ENCODE measurements at regions not wholly inside any gene's neighbourhood (a gene's known extent, or its start where the extent isn't known, plus 50 kb on each side); places are given as distances from the start of the nearest gene placed in this dataset.

- H3K27me3 ChIP-seq (ENCODE audit: control insufficient read depth, insufficient read depth, low read length), result no peaks in the 10 kb centered on the region
- ATAC-seq, result no peak
- no peak for TF ChIP-seq SIN3A (IDR thresholded peaks at IDR 0.05; ENCODE audit: borderline replicate concordance, insufficient read depth, low read depth, low read length)
- TF ChIP-seq POLR2AphosphoS5 (IDR thresholded peaks at IDR 0.05; ENCODE audit: low read depth, low read length), result no peak
- TF ChIP-seq REST (IDR thresholded peaks at IDR 0.05; ENCODE audit: insufficient read depth in 1 of 2, low read depth in 2 of 2, low read length in 1 of 2), result no peak
- no peak for TF ChIP-seq TCF7L2 (IDR thresholded peaks at IDR 0.05; ENCODE audit: low read depth, low read length)
- H3K9me3 ChIP-seq (ENCODE audit: control insufficient read depth, insufficient read depth, low read depth, low read length), result no peaks in the 10 kb centered on the region
- no peak overlapping the region for H3K27ac ChIP-seq (ENCODE audit: low read length)
- BruUV-seq (replicated peaks), result no TSS peak
- ChIA-PET CTCF (no interaction called here), POLR2A (no interaction called here)
- H3K36me3 ChIP-seq (ENCODE audit: control insufficient read depth, insufficient read depth, low read length), result no peaks in the 10 kb centered on the region
- in situ Hi-C loops (cut with HindIII; ENCODE audit: low pct_unique_long_range_greater_than_20kb, low sequenced_read_pairs), result no loop called here
- intact Hi-C loops (cut with micrococcal nuclease; ENCODE audit: unreplicated experiment), result no loop called here
- no peak overlapping the region for H3K4me3 ChIP-seq (ENCODE audit: low read depth in 2 of 2, low read length in 2 of 2)
- H3K4me1 ChIP-seq (ENCODE audit: control insufficient read depth, insufficient read depth, low read length), result no peaks in the 10 kb centered on the region
- DNase-seq (ENCODE audit: low read depth, low spot score), result no peak
Measured at GRCh38 chr9:27633764-27634163, 60.5 kb upstream of the C9orf72 start.

GRCh38 chr9:27634879-27635278 is 61.6 kb upstream of the C9orf72 start:
- ChIA-PET CTCF (no interaction called here), POLR2A (no interaction called here)
- no peak for ATAC-seq
- no peak overlapping the region for H3K4me3 ChIP-seq (ENCODE audit: low read depth in 2 of 2, low read length in 2 of 2)
- H3K36me3 ChIP-seq (ENCODE audit: control insufficient read depth, insufficient read depth, low read length), result no peaks in the 10 kb centered on the region
- no peaks in the 10 kb centered on the region for H3K27me3 ChIP-seq (ENCODE audit: control insufficient read depth, insufficient read depth, low read length)
- no peak overlapping the region for H3K27ac ChIP-seq (ENCODE audit: low read length)
- TF ChIP-seq REST (IDR thresholded peaks at IDR 0.05; ENCODE audit: insufficient read depth in 1 of 2, low read depth in 2 of 2, low read length in 1 of 2) (no peak), CTCF (IDR thresholded peaks at IDR 0.05) (no peak), TCF7L2 (IDR thresholded peaks at IDR 0.05; ENCODE audit: low read depth, low read length) (no peak), POLR2AphosphoS5 (IDR thresholded peaks at IDR 0.05; ENCODE audit: low read depth, low read length) (no peak), SIN3A (IDR thresholded peaks at IDR 0.05; ENCODE audit: borderline replicate concordance, insufficient read depth, low read depth, low read length) (no peak)
- in situ Hi-C loops (cut with HindIII; ENCODE audit: low pct_unique_long_range_greater_than_20kb, low sequenced_read_pairs) (no loop called here), intact Hi-C loops (cut with micrococcal nuclease; ENCODE audit: unreplicated experiment) (no loop called here)
- H3K4me1 ChIP-seq (ENCODE audit: control insufficient read depth, insufficient read depth, low read length), result no peaks in the 10 kb centered on the region
- no peaks in the 10 kb centered on the region for H3K9me3 ChIP-seq (ENCODE audit: control insufficient read depth, insufficient read depth, low read depth, low read length)
- no peak for DNase-seq (ENCODE audit: low read depth, low spot score)
- no TSS peak for BruUV-seq (replicated peaks)
